ENCODE measurements at regions not wholly inside any gene's neighbourhood (a gene's known extent, or its start where the extent isn't known, plus 50 kb on each side); places are given as distances from the start of the nearest gene placed in this dataset.
A peak's percentile ranks its signal among the peaks of the same experiment; 100 is the strongest.
"Not testable (repeated sequence)": the region's sequence is repeated elsewhere in the genome, so short reads cannot be mapped to it uniquely, and the experiment has no call there.

DNA sequence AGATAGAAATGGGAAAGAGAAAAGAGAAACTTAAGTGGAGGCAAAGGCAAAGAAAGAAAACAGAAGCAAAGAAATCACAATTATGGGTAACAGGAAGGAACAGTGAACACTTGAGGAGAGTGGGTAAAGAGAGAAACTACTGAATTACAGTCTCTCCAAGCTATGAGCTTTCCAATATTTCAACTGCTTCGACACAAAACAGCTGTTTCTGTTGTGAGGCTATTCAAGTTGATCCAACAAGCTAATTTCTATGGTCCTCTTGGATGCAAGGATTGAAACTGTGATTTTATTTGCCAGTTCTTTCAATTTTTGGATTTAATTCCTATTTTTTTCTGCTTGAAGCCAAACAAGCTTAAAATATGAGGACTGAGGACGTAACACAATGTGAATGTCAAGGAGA, 80.5 kb upstream of the ADGRA3 start:
- no peak for DNase-seq (ENCODE audit: low read depth)
- no peak overlapping the region for H3K4me3 ChIP-seq (ENCODE audit: low read depth, low read length)
- TF ChIP-seq, protein P1, sequence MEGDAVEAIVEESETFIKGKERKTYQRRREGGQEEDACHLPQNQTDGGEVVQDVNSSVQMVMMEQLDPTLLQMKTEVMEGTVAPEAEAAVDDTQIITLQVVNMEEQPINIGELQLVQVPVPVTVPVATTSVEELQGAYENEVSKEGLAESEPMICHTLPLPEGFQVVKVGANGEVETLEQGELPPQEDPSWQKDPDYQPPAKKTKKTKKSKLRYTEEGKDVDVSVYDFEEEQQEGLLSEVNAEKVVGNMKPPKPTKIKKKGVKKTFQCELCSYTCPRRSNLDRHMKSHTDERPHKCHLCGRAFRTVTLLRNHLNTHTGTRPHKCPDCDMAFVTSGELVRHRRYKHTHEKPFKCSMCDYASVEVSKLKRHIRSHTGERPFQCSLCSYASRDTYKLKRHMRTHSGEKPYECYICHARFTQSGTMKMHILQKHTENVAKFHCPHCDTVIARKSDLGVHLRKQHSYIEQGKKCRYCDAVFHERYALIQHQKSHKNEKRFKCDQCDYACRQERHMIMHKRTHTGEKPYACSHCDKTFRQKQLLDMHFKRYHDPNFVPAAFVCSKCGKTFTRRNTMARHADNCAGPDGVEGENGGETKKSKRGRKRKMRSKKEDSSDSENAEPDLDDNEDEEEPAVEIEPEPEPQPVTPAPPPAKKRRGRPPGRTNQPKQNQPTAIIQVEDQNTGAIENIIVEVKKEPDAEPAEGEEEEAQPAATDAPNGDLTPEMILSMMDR (IDR thresholded peaks at IDR 0.05; ENCODE audit: insufficient read depth, low read depth, low read length, missing control alignments): no peak

DNA sequence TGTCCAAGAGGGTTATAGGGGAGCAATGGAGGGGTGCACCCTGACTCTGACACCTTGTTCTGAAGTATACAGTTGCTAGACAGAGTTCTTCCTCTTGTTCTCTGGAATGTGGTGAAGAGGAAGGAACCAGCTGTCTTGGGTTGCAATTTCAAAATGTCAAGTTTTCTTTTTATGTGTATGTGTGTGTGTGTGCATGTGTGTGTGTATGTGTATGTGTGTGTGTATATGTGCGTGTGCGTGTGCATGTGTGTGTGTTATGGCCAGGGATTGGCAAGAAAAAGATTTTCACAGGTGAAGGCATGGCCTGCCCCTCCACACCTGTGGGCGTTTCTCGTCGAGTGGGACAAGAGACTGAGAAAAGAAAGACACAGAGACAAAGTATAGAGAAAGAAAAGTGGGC, 81.6 kb upstream of the ADGRA3 start:
- TF ChIP-seq, protein P1 (IDR thresholded peaks at IDR 0.05; ENCODE audit: insufficient read depth, low read depth, low read length, missing control alignments): no peak
- H3K4me3 ChIP-seq (ENCODE audit: low read depth, low read length): no peak overlapping the region
- DNase-seq (ENCODE audit: low read depth): no peak

DNA sequence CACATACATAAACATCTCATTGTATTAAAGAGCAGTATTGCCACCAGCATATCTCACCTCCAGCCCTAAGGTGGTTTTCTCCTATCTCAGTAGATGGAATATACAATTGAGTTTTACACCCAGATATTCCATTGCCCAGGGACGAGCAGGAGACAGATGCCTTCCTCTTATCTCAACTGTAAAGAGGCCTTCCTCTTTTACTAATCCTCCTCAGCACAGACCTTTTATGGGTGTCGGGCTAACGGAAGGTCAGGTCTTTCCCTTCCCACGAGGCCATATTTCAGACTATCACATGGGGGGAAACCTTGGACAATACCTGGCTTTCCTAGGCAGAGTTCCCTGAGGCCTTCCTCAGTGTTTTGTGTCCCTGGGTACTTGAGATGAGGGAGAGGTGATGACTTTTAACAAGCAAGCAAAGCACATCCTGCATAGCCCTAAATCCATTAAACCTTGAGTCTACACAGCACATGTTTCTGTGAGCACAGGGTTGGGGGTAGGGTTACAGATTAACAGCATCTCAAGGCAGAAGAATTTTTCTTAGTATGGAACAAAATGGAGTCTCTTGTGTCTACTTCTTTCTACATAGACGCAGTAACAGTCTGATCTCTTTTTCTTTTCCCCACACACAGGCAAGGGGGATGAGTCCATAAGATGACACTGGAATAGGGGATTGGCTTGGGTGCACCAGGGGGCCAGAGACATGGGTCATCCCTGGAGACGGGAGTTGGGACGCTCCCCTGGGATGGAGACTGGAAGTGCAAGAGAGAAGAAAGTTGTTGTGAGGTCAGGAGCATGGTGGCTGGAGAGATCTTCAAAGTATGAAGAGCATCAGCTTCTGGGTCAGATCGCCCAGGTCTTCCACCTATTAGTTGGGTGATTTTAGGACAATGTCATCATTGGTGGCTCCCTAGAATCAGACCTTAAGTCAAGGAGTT, 82.5 kb upstream of the ADGRA3 start:
- not testable (repeated sequence) for DNase-seq (ENCODE audit: low read depth); H3K4me3 ChIP-seq (ENCODE audit: low read depth, low read length)

DNA sequence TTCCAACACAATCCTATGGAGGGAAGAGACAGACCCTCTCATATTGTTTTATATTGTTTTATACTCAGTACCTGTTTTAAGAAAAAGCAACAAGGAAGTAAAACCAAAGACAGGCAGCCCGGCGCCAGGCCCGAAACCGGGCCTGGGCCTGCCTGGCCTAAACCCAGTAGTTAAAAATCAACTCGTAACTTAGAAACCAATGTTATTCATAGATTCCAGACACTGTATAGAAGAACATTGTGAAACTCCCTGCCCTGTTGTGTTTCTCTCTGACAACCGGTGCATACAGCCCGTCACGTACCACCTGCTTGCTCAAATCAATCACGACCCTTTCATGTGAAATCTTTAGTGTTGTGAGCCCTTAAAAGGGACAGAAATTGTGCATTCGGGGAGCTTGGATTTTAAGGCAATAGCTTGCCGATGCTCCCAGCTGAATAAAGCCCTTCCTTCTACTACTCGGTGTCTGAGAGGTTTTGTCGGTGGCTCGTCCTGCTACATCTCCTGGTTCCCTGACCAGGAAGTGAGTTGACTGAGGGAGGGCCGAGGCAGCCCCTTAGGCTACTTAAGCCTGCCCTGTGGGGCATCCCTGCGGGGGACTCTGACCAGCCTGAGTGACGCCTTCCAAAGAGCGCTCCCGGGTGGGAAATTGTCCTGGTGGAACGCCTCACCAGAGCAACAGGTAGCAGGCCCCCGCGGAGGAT, 83.5 kb upstream of the ADGRA3 start:
- not testable (repeated sequence) for H3K4me3 ChIP-seq (ENCODE audit: low read depth, low read length)

GRCh38 chr4:22599929-22600432, 84.1 kb upstream of the ADGRA3 start:
- DNase-seq (ENCODE audit: low read depth); H3K4me3 ChIP-seq (ENCODE audit: low read depth, low read length): not testable (repeated sequence)

More for the DNA sequence above, 83.5 kb upstream of the ADGRA3 start:
- not testable (repeated sequence) for DNase-seq (ENCODE audit: low read depth)

DNA sequence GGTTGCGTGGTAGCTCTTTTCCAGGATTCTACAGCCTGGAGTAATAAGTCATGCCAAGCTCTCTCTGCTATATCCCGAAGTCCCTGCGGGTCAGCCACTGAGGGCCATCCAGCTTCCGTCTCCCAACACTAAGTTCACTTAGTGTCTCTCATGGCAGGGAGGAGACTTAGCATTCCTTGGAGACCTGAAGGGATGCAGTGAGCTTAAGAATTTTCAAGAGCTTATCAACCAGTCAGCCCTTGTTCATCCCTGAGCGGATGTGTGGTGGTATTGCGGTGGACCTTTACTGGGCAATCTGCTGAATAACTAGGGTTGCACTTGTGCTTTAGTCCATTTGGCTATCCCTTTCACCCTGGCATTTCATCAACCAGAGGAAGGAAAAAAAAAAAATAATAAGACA, 85.8 kb upstream of the ADGRA3 start:
- DNase-seq (ENCODE audit: low read depth); H3K4me3 ChIP-seq (ENCODE audit: low read depth, low read length): not testable (repeated sequence)

- H3K4me3 ChIP-seq (ENCODE audit: low read depth, low read length): no peak overlapping the region
- DNase-seq (ENCODE audit: low read depth): peak; percentile 70
- TF ChIP-seq, protein P1 (IDR thresholded peaks at IDR 0.05; ENCODE audit: insufficient read depth, low read depth, low read length, missing control alignments): peak; percentile 50
Observed at GRCh38 chr4:22607382-22607781, 85.4 kb upstream of the GBA3 start.

DNA sequence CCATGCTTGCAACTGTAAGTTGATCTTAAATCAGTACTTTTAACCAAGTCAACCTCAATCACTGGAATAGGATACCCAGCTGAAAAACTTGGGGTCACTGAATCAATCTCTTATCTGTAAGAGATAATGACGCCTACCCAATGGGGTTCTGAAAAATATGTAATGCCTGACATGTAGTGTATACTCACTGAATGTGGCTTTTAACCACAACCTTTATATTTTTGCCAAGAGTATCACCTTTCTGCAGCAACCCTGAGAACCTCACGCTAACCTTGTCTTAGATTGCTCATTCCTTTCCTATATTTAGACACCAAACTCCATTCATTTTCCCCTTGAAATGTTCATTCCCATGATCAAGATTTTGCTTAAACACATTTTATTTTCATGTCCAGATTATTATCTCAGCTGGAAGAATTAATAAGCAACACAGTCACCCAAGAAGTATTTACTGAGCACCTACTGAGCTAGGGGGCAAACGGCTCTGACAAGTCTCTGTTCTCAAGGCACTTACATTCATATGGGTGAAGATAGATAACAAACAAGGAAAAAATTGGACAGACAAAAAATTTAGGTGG, 82.7 kb upstream of the GBA3 start:
- DNase-seq (ENCODE audit: low read depth); H3K4me3 ChIP-seq (ENCODE audit: low read depth, low read length): not testable (repeated sequence)

DNA sequence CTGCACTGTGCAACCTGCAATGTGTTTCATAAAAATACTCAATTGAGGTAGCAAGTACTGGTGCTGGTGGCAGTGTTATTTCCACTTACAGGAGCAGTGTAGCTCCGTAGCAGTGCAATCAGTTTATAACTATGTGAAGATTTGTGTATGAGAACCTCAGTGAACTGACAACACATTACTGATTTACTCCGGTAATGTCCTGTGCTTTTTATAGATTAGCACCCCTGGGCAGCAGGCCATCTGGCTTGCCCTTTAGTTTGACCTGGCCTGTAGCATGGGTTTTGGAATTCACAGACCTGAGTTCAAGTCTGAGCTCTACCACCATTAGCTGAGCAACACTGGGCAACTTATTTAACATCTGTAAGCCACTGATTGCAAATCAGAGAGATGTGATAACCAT, 78.6 kb upstream of the GBA3 start:
- DNase-seq (ENCODE audit: low read depth): no peak
- no peak overlapping the region for H3K4me3 ChIP-seq (ENCODE audit: low read depth, low read length)
- TF ChIP-seq, protein P1 (IDR thresholded peaks at IDR 0.05; ENCODE audit: insufficient read depth, low read depth, low read length, missing control alignments): no peak

All from GM12865 (cell line).